ENCODE measurements at regions not wholly inside any gene's neighbourhood (a gene's known extent, or its start where the extent isn't known, plus 50 kb on each side); places are given as distances from the start of the nearest gene placed in this dataset.

DNA sequence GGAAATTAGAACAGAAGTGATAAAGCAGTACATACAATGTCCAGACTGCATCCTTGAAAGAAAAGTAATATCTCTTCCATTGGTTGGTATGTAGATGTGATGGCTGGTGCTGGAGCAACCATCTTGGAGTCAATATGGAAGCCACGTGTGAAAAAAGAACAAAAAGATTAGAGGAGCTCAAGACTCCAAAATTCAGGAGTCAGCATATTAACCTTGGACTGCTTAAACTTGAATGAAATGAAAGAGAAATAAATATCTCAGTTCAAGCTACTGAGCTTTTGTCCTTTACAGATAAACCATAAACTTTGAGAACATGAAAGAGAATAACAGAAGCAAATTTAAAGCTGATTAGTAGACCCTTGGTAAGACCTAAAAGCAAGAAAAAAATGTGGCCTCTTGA, 197.9 kb downstream of the HS3ST3B1 start:
- Histone ChIP-seq H3K9me3 (peaks cover 0 to 7% (median 0%) of the 10 kb centered on the region in 3 donors), H3K4me3 (no peak overlapping the region), H3K4me1 (no peaks in the 10 kb centered on the region), H3K27me3 (no peaks in the 10 kb centered on the region), H3K36me3 (no peaks in the 10 kb centered on the region), H3K27ac (no peak overlapping the region)
- TF ChIP-seq CTCF (IDR thresholded peaks at IDR 0.05) (no peak), EP300 (IDR thresholded peaks at IDR 0.05) (no peak), POLR2AphosphoS5 (IDR thresholded peaks at IDR 0.05) (no peak), POLR2A (IDR thresholded peaks at IDR 0.05) (no peak)
- ATAC-seq: no peak
- 82 to 100% methylated on average over 1 of the region's 1 CpG for WGBS, 2 donors (ENCODE audit: low coverage in 1 of 2)

GRCh38 chr17:14494161-14494560, 193.3 kb downstream of the HS3ST3B1 start:
- WGBS, 2 donors (ENCODE audit: low coverage in 1 of 2): 73 to 90% methylated on average over 4 of the region's 4 CpGs
- ATAC-seq: no peak
- H3K36me3 ChIP-seq: no peaks in the 10 kb centered on the region
- TF ChIP-seq EP300 (IDR thresholded peaks at IDR 0.05): no peak
- no peak for TF ChIP-seq POLR2A (IDR thresholded peaks at IDR 0.05)
- TF ChIP-seq POLR2AphosphoS5 (IDR thresholded peaks at IDR 0.05): no peak
- TF ChIP-seq CTCF (IDR thresholded peaks at IDR 0.05): no peak
- no peaks in the 10 kb centered on the region for H3K27me3 ChIP-seq
- H3K4me1 ChIP-seq: no peaks in the 10 kb centered on the region
- H3K27ac ChIP-seq: no peak overlapping the region
- peaks cover 0 to 7% (median 0%) of the 10 kb centered on the region in 3 donors for H3K9me3 ChIP-seq
- no peak overlapping the region for H3K4me3 ChIP-seq

DNA sequence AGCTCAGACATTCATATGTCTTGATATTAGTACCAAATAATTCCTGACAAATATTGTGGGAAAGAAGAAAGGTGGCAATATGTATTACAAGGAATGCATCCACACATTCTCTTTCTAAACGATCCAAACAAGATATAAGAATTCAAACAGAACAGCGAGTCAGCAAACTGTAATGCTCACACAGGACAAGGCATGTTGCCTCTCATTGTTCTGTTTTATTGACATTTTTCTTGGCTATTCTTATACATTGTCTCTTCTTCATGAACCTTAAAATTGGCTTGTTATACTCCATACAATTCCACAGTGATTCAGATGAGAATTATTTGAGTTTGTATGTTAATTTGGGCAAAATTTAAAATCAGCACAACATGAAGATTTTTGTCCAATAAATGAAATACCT, 189.1 kb downstream of the HS3ST3B1 start:
- WGBS, 2 donors (ENCODE audit: low coverage in 1 of 2): 84 to 89% methylated on average over 2 of the region's 2 CpGs
- TF ChIP-seq CTCF (IDR thresholded peaks at IDR 0.05): no peak
- TF ChIP-seq EP300 (IDR thresholded peaks at IDR 0.05): no peak
- Histone ChIP-seq H3K9me3 (peaks cover 0 to 4% (median 0%) of the 10 kb centered on the region in 3 donors), H3K27me3 (no peaks in the 10 kb centered on the region), H3K4me1 (no peaks in the 10 kb centered on the region), H3K27ac (no peak overlapping the region), H3K36me3 (no peaks in the 10 kb centered on the region), H3K4me3 (no peak overlapping the region)
- no peak for ATAC-seq

DNA sequence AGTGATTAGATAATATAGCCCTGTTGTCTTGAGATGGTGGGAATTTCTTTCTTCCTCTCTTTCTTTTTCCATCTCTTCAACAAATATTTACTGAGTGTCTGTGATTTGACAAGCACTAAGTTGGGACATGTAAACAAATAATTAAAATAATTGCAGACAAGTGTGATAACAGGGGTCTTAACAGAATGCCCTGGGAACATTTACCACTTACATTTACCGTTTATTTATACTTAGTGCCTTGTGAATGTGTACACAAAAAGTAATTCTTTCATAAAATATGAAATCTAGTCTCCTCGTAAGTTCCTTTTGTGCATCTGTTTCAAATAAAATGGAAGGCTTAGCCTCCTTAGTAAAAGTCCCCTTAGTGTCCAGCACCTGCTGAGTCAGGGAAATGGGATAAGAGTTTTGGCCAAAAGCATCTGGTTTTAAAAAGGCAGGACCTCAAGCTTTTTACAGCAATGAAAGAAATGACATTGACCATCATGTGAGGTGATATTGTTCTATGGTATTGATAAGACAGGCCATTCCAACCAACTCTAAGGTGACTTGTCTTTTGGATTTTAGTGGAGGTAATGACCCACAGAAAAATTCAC, 188.2 kb downstream of the HS3ST3B1 start:
- Histone ChIP-seq H3K4me3 (no peak overlapping the region), H3K4me1 (no peaks in the 10 kb centered on the region), H3K27ac (no peak overlapping the region), H3K36me3 (no peaks in the 10 kb centered on the region), H3K9me3 (no peaks in the 10 kb centered on the region), H3K27me3 (no peaks in the 10 kb centered on the region)
- 37 to 69% methylated on average over 2 of the region's 2 CpGs for WGBS, 2 donors (ENCODE audit: low coverage in 1 of 2)
- TF ChIP-seq CTCF (IDR thresholded peaks at IDR 0.05): no peak
- no peak for TF ChIP-seq POLR2AphosphoS5 (IDR thresholded peaks at IDR 0.05)
- no peak for TF ChIP-seq EP300 (IDR thresholded peaks at IDR 0.05)
- TF ChIP-seq POLR2A (IDR thresholded peaks at IDR 0.05): no peak
- ATAC-seq: no peak

DNA sequence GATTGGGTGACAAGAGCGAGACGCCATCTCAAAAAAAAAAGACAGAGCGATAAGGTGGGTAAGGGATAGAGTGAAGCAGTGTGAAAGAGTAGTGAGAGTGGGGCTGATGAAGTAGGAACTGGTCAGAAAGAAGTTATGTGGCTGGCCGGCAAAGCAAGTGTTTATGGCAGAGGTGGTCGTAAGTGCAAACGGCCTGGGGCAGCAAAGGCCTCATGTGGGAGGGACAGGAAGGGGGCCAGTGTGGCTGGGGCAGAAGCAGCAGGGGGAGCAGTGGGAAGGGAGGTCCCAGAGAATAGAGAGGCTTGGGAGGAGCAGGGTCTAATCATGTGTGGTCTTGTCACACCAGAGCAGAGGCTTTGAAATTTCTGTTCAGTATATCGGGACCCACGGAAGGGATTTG, 186.2 kb downstream of the HS3ST3B1 start:
- ATAC-seq: no peak

More for the DNA sequence above, 186.2 kb downstream of the HS3ST3B1 start:
- H3K9me3 ChIP-seq: peaks cover 0 to 6% (median 0%) of the 10 kb centered on the region in 3 donors
- no peak overlapping the region for H3K4me3 ChIP-seq
- WGBS, 2 donors (ENCODE audit: low coverage in 1 of 2): 87% methylated on average over 3 to 8 of the region's 8 CpGs
- H3K27ac ChIP-seq: no peak overlapping the region
- no peaks in the 10 kb centered on the region for H3K4me1 ChIP-seq
- H3K27me3 ChIP-seq: no peaks in the 10 kb centered on the region
- H3K36me3 ChIP-seq: no peaks in the 10 kb centered on the region
- TF ChIP-seq POLR2AphosphoS5 (IDR thresholded peaks at IDR 0.05): no peak
- TF ChIP-seq POLR2A (IDR thresholded peaks at IDR 0.05): no peak
- TF ChIP-seq CTCF (IDR thresholded peaks at IDR 0.05): no peak
- no peak for TF ChIP-seq EP300 (IDR thresholded peaks at IDR 0.05)
